Superior temporal gyrus (tissue), 1 donor: ENCODE measurements at regions not wholly inside any gene's neighbourhood (a gene's known extent, or its start where the extent isn't known, plus 50 kb on each side); places are given as distances from the start of the nearest gene placed in this dataset.

ENCODE experiments used
- DNase-seq: peaks from one replicate; pipeline ENCODE4 v3.0.0-alpha.2; 2016; ENCODE audit errors: extremely low spot score

GRCh38 chr9:115941561-115942315 lies 211.9 kb upstream of the PAPPA start:
- no peak for DNase-seq

GRCh38 chr9:115943431-115944165 lies 210.0 kb upstream of the PAPPA start:
- no peak for DNase-seq

- DNase-seq: no peak
Measured at GRCh38 chr9:115944166-115944948, 209.2 kb upstream of the PAPPA start.

- no peak for DNase-seq
Measured at GRCh38 chr9:115945009-115945431, 208.6 kb upstream of the PAPPA start.

- no peak for DNase-seq
Measured at GRCh38 chr9:115946530-115946929, 207.1 kb upstream of the PAPPA start.

- DNase-seq: no peak
Measured at GRCh38 chr9:115951977-115952376, 201.6 kb upstream of the PAPPA start.

GRCh38 chr9:115952430-115953292 lies 200.9 kb upstream of the PAPPA start:
- DNase-seq: no peak

- DNase-seq: no peak
Measured at GRCh38 chr9:115956371-115956770, 197.2 kb upstream of the PAPPA start.

GRCh38 chr9:115957585-115957984 lies 196.0 kb upstream of the PAPPA start:
- no peak for DNase-seq

GRCh38 chr9:115964710-115965347 lies 188.8 kb upstream of the PAPPA start:
- DNase-seq: no peak

- DNase-seq: no peak
Measured at GRCh38 chr9:115966660-115967059, 186.9 kb upstream of the PAPPA start.

GRCh38 chr9:115969096-115969495 lies 184.5 kb upstream of the PAPPA start:
- DNase-seq: no peak

GRCh38 chr9:115972362-115972761 lies 181.2 kb upstream of the PAPPA start:
- no peak for DNase-seq

GRCh38 chr9:115972843-115973595 lies 180.6 kb upstream of the PAPPA start:
- no peak for DNase-seq

GRCh38 chr9:115976781-115977180 lies 176.8 kb upstream of the PAPPA start:
- DNase-seq: no peak

- DNase-seq: no peak
Measured at GRCh38 chr9:115978091-115978490, 175.5 kb upstream of the PAPPA start.

- no peak for DNase-seq
Measured at GRCh38 chr9:115978659-115979096, 174.9 kb upstream of the PAPPA start.

- no peak for DNase-seq
Measured at GRCh38 chr9:115980054-115980453, 173.5 kb upstream of the PAPPA start.

GRCh38 chr9:115980502-115980901 lies 173.1 kb upstream of the PAPPA start:
- no peak for DNase-seq

- DNase-seq: no peak
Measured at GRCh38 chr9:115980976-115981375, 172.6 kb upstream of the PAPPA start.
